GM12878 (cell line): ENCODE measurements at regions not wholly inside any gene's neighbourhood (a gene's known extent, or its start where the extent isn't known, plus 50 kb on each side); places are given as distances from the start of the nearest gene placed in this dataset.

Experiments
- ATAC-seq: fragments of 200-7000 bp; cut with Tn5 transposase; 3 replicates; pipeline ENCODE4 v1.9.1; 2020; ENCODE audit warnings: mild to moderate bottlenecking, moderate library complexity
- BruUV-seq: library from RNA; stranded (reverse); fragments of 400-500 nt; replicated peaks from 2 replicates; lab custom pipeline; 2021; lab: Mats Ljungman, UMichigan
- CTCF ChIA-PET: fragments of 300-600 bp; sonication (Branson Sonifier 250); formaldehyde crosslinking; extraction: SDS; loops from one replicate; lab custom pipeline; 2021; ENCODE audit warnings: inconsistent platforms; lab: Yijun Ruan, JAX
- POLR2A ChIA-PET: fragments of 350-600 bp; formaldehyde crosslinking; extraction: SDS; loops from one replicate; lab custom pipeline; 2021; ENCODE audit warnings: inconsistent platforms; lab: Charles Lee
- RAD21 ChIA-PET: fragments of 300-600 bp; sonication (Branson Sonifier 250); formaldehyde crosslinking; loops from one replicate; lab custom pipeline; 2023; ENCODE audit warnings: antibody characterized with exemption; ENCODE audit not compliant: unreplicated experiment; lab: Charles Lee
- SMC1A ChIA-PET: fragments of 300-600 bp; sonication (Branson Sonifier 250); formaldehyde crosslinking; loops from one replicate; lab custom pipeline; 2023; ENCODE audit not compliant: unreplicated experiment, uncharacterized antibody; lab: Charles Lee
- DNase-seq: peaks from one replicate; pipeline ENCODE4 v3.0.0-alpha.2; 2011; ENCODE audit warnings: low read depth, low spot score
- FAIRE-seq: peaks from 3 replicates; lab custom pipeline; 2011; peaks lifted over from hg19 to GRCh38; lab: Jason Lieb, UNC
- H2AFZ ChIP-seq: 2 replicates; pipeline ENCODE4 v1.6.0; 2011; ENCODE audit warnings: low read depth, low read length, control low read depth; ENCODE audit not compliant: control insufficient read depth
- H3K27ac ChIP-seq: 2 replicates; pipeline ENCODE4 v1.5.1; 2011; ENCODE audit warnings: control low read depth; ENCODE audit not compliant: control insufficient read depth, insufficient read depth
- H3K27me3 ChIP-seq, 2 experiments: replicated peaks in 1 of 2; 2 replicates each; pipeline versions ENCODE4 v1.6.0 to v1.6.1; 2011; ENCODE audit warnings: low read length in 1 of 2; ENCODE audit not compliant: control insufficient read depth in 2 of 2, insufficient read depth in 2 of 2
- H3K36me3 ChIP-seq, 2 experiments: 2 replicates each; pipeline ENCODE4 v1.5.1; 2011; ENCODE audit warnings: low read length in 1 of 2; ENCODE audit not compliant: control insufficient read depth in 2 of 2, insufficient read depth in 2 of 2
- H3K4me1 ChIP-seq: 2 replicates; pipeline ENCODE4 v1.6.1; 2011; ENCODE audit warnings: mild to moderate bottlenecking, low read length, moderate library complexity, mixed read lengths; ENCODE audit not compliant: control insufficient read depth, insufficient read depth
- H3K4me2 ChIP-seq: 2 replicates; pipeline ENCODE4 v1.6.0; 2011; ENCODE audit warnings: control low read depth; ENCODE audit not compliant: control insufficient read depth, insufficient read depth
- H3K4me3 ChIP-seq: fragments of 200-600 bp; sonication (generic); 2 replicates; pipeline ENCODE4 v1.5.1; 2016
- H3K79me2 ChIP-seq: 2 replicates; pipeline ENCODE4 v1.6.0; 2011; ENCODE audit warnings: low read length; ENCODE audit not compliant: control insufficient read depth, insufficient read depth
- H3K9ac ChIP-seq: 2 replicates; pipeline ENCODE4 v1.8.0; 2011; ENCODE audit warnings: low read length, control low read depth, mixed read lengths; ENCODE audit not compliant: control insufficient read depth, insufficient read depth
- H3K9me3 ChIP-seq: replicated peaks from 3 replicates; pipeline ENCODE4 v1.5.1; 2011; ENCODE audit warnings: mild to moderate bottlenecking, low read length; ENCODE audit not compliant: control insufficient read depth, insufficient read depth
- H4K20me1 ChIP-seq: 2 replicates; pipeline ENCODE4 v1.6.0; 2011; ENCODE audit not compliant: control insufficient read depth, insufficient read depth
- MEF2B ChIP-seq: fragments of 450-650 bp; IDR thresholded peaks from 2 replicates; pipeline ENCODE4 v1.6.1; 2018; ENCODE audit warnings: mild to moderate bottlenecking, moderate library complexity; ENCODE audit not compliant: partially characterized antibody, poor library complexity, severe bottlenecking
- MTA2 ChIP-seq: fragments of 450-650 bp; IDR thresholded peaks from 2 replicates; pipeline ENCODE4 v1.6.1; 2016; ENCODE audit warnings: low read depth, mild to moderate bottlenecking, moderate library complexity
- POU2F2 ChIP-seq: IDR thresholded peaks from 3 replicates; pipeline ENCODE4 v1.6.1; 2011; ENCODE audit warnings: low read depth, mild to moderate bottlenecking, low read length, borderline replicate concordance
- RAD51 ChIP-seq: fragments of 450-650 bp; IDR thresholded peaks from 2 replicates; pipeline ENCODE4 v1.6.1; 2016; ENCODE audit warnings: moderate library complexity, mild to moderate bottlenecking, inconsistent platforms
- RB1 ChIP-seq: fragments of 450-650 bp; formaldehyde crosslinking; IDR thresholded peaks from 2 replicates; pipeline ENCODE4 v1.6.1; 2017; ENCODE audit warnings: mild to moderate bottlenecking, borderline replicate concordance
- WGBS: methylation state at CpG from one replicate; pipeline ENCODE4 v1.1.6; 2016; ENCODE audit warnings: low lambda C conversion rate; ENCODE audit not compliant: insufficient replicate concordance, insufficient coverage; ENCODE audit errors: missing lambda C conversion rate; 5-methylcytosine and 5-hydroxymethylcytosine counted together
- in situ Hi-C: fragments of 300-500 bp; cut with MboI; formaldehyde crosslinking; loops from 9 replicates; pipeline ENCODE4 v1.14.3; 2018; ENCODE audit warnings: mixed read lengths
- intact Hi-C: fragments of 100-400 bp; cut with micrococcal nuclease; formaldehyde crosslinking; loops from one replicate; pipeline ENCODE4 v1.14.2; 2022; ENCODE audit not compliant: unreplicated experiment
- TF ChIP-seq, protein P1 (sequence below): IDR thresholded peaks from 2 replicates; pipeline ENCODE4 v1.6.1; 2011; ENCODE audit warnings: low read depth, low read length, improper control_type of control experiment, borderline replicate concordance
- TF ChIP-seq, protein P2 (sequence below): IDR thresholded peaks from 2 replicates; pipeline ENCODE4 v1.6.1; 2012; ENCODE audit warnings: improper control_type of control experiment, low read depth, low read length; ENCODE audit not compliant: insufficient replicate concordance
- TF ChIP-seq, protein P3 (sequence below): fragments of 150-350 bp; IDR thresholded peaks from 2 replicates; pipeline ENCODE4 v1.6.1; 2014; ENCODE audit warnings: mild to moderate bottlenecking, low read depth, low read length

DNA sequence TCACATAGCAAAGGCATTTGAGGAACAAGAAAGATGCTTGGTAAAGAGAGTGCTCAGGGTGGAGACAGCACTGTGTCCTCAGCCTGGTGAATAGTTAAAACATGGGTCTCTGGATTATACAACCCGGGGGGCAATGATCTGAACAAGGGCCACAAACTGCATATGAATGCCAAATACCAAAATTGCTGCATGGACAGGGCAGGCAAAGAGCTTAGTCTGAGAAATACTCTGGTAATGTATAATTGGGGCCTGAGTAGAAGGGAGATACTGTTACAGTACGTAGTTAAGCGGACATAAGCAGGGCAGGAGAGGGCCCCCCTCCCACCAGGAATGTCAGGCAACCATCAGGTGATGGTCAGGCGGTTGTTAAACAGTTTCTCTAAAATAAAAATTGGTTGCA, 99.3 kb upstream of the CDK1 start:
- in situ Hi-C loops, result no loop called here
- RAD21 ChIA-PET, result no interaction called here

DNA sequence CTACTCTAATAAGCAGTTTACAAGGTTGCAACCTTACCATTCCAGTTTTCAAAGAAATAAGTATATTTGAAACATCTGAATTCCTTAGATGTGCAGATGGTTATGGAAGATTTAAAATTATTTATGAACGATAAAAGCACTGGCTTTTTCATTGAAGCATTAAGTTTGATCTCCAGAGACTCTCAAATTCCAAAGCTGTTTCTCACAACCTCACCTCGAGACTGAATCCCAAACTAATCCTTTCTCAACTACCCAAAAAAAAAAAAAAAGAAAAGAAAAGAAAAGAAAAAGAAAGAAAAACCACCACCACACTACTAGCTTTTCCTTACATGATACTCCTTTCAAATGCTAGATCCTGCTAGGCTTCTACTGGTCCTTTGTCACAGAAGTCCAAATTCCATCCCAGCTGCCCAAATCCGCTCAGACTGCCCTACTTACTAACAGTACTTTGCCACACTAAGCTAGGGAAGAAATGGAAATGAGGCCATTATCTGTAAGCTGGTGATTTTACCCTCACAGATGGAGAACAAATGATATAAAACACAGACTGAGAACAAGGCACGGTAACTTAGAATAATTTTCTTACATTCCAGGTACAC, 100.6 kb upstream of the CDK1 start:
- H3K27me3 ChIP-seq, result no peaks in the 10 kb centered on the region
- H3K4me3 ChIP-seq, result no peak overlapping the region
- no peaks in the 10 kb centered on the region for H4K20me1 ChIP-seq
- FAIRE-seq, result no peak
- WGBS, result 22% methylated on average over 3 of the region's 4 CpGs
- ChIA-PET POLR2A (no interaction called here), SMC1A (no interaction called here), CTCF (no interaction called here), RAD21 (no interaction called here)
- no peaks in the 10 kb centered on the region for H3K36me3 ChIP-seq
- H3K4me1 ChIP-seq, result no peaks in the 10 kb centered on the region
- H3K79me2 ChIP-seq, result no peaks in the 10 kb centered on the region
- no TSS peak for BruUV-seq
- no peaks in the 10 kb centered on the region for H3K9me3 ChIP-seq
- H2AFZ ChIP-seq, result no peak overlapping the region
- intact Hi-C loops, result no loop called here
- no peak for ATAC-seq
- no peak overlapping the region for H3K27ac ChIP-seq
- in situ Hi-C loops, result no loop called here
- DNase-seq, result no peak
- H3K9ac ChIP-seq, result no peak overlapping the region
- no peak overlapping the region for H3K4me2 ChIP-seq
- TF ChIP-seq, protein P1, sequence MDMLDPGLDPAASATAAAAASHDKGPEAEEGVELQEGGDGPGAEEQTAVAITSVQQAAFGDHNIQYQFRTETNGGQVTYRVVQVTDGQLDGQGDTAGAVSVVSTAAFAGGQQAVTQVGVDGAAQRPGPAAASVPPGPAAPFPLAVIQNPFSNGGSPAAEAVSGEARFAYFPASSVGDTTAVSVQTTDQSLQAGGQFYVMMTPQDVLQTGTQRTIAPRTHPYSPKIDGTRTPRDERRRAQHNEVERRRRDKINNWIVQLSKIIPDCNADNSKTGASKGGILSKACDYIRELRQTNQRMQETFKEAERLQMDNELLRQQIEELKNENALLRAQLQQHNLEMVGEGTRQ, result no peak
- TF ChIP-seq MTA2, result no peak
- TF ChIP-seq, protein P2, sequence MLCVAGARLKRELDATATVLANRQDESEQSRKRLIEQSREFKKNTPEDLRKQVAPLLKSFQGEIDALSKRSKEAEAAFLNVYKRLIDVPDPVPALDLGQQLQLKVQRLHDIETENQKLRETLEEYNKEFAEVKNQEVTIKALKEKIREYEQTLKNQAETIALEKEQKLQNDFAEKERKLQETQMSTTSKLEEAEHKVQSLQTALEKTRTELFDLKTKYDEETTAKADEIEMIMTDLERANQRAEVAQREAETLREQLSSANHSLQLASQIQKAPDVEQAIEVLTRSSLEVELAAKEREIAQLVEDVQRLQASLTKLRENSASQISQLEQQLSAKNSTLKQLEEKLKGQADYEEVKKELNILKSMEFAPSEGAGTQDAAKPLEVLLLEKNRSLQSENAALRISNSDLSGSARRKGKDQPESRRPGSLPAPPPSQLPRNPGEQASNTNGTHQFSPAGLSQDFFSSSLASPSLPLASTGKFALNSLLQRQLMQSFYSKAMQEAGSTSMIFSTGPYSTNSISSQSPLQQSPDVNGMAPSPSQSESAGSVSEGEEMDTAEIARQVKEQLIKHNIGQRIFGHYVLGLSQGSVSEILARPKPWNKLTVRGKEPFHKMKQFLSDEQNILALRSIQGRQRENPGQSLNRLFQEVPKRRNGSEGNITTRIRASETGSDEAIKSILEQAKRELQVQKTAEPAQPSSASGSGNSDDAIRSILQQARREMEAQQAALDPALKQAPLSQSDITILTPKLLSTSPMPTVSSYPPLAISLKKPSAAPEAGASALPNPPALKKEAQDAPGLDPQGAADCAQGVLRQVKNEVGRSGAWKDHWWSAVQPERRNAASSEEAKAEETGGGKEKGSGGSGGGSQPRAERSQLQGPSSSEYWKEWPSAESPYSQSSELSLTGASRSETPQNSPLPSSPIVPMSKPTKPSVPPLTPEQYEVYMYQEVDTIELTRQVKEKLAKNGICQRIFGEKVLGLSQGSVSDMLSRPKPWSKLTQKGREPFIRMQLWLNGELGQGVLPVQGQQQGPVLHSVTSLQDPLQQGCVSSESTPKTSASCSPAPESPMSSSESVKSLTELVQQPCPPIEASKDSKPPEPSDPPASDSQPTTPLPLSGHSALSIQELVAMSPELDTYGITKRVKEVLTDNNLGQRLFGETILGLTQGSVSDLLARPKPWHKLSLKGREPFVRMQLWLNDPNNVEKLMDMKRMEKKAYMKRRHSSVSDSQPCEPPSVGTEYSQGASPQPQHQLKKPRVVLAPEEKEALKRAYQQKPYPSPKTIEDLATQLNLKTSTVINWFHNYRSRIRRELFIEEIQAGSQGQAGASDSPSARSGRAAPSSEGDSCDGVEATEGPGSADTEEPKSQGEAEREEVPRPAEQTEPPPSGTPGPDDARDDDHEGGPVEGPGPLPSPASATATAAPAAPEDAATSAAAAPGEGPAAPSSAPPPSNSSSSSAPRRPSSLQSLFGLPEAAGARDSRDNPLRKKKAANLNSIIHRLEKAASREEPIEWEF, result no peak
- TF ChIP-seq, protein P3, sequence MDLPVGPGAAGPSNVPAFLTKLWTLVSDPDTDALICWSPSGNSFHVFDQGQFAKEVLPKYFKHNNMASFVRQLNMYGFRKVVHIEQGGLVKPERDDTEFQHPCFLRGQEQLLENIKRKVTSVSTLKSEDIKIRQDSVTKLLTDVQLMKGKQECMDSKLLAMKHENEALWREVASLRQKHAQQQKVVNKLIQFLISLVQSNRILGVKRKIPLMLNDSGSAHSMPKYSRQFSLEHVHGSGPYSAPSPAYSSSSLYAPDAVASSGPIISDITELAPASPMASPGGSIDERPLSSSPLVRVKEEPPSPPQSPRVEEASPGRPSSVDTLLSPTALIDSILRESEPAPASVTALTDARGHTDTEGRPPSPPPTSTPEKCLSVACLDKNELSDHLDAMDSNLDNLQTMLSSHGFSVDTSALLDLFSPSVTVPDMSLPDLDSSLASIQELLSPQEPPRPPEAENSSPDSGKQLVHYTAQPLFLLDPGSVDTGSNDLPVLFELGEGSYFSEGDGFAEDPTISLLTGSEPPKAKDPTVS, result no peak

More for the DNA sequence above, 99.3 kb upstream of the CDK1 start:
- DNase-seq (no peak), ATAC-seq (no peak), FAIRE-seq (no peak)
- ChIA-PET CTCF (no interaction called here), POLR2A (no interaction called here), SMC1A (no interaction called here)
- no peak for TF ChIP-seq RB1
- no peak for TF ChIP-seq MEF2B
- no peak for TF ChIP-seq POU2F2
- TF ChIP-seq RAD51, result no peak
- no peak overlapping the region for H3K4me2 ChIP-seq
- H3K4me3 ChIP-seq, result no peak overlapping the region
- H4K20me1 ChIP-seq, result no peaks in the 10 kb centered on the region
- 13% methylated on average over 4 of the region's 4 CpGs for WGBS
- H3K9me3 ChIP-seq, result no peaks in the 10 kb centered on the region
- no peak overlapping the region for H3K9ac ChIP-seq
- H3K4me1 ChIP-seq, result no peaks in the 10 kb centered on the region
- no TSS peak for BruUV-seq
- no peaks in the 10 kb centered on the region for H3K79me2 ChIP-seq
- H3K27me3 ChIP-seq, result no peaks in the 10 kb centered on the region
- no peak overlapping the region for H2AFZ ChIP-seq
- H3K27ac ChIP-seq, result no peak overlapping the region
- no peaks in the 10 kb centered on the region for H3K36me3 ChIP-seq
- intact Hi-C loops, result no loop called here
